EH (cell line): ENCODE measurements at regions not wholly inside any gene's neighbourhood (a gene's known extent, or its start where the extent isn't known, plus 50 kb on each side); places are given as distances from the start of the nearest gene placed in this dataset.

Source experiments
- DNase-seq: peaks from one replicate; pipeline ENCODE4 v3.0.0-alpha.2; 2015; ENCODE audit warnings: low read depth

- DNase-seq = no peak
Measured at GRCh38 chr2:164302786-164303185, 318.5 kb downstream of the GRB14 start.

- no peak for DNase-seq
Measured at GRCh38 chr2:164288235-164288634, 333.0 kb downstream of the GRB14 start.

GRCh38 chr2:164287056-164287455 is 334.2 kb downstream of the GRB14 start:
- DNase-seq = no peak

DNA sequence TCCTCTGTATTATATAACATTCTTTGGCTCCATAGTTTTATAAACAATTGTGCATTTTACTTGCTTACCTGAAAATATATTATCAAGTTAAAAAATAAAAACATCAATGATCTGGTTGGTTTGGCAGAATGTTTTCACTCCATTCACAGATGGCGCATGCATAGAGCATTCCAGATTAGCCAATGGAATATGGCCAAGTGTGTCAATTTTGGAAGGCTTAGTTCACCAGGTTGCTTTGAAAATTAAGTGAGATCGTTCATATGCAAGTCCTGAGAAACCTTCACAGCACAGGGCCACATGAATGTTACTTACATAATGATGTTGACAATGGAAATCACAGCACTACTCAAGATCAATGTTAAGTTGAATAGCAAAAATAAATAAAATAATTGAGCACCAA is 335.7 kb downstream of the GRB14 start:
- no peak for DNase-seq

DNA sequence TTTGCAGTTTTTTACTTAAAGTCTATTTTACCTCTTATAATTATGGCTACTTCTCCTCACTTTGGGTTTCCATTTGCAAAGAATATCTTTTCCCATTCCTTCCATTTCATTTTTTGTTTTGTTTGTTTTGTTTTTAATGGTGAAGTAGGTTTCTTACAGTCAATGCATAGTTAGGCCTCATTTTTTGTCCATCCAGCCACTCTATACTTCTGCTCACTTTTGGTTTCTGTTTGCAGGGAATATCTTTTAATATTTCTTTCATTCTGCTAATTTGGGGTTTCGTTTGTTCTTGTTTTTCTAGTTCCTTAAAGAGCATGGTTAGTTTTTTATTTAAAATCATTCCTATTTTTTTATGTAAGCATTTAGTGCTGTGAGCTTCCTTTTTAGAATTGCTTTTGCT is 339.4 kb downstream of the GRB14 start:
- DNase-seq = no peak

GRCh38 chr2:164275659-164276058 is 345.6 kb downstream of the GRB14 start:
- no peak for DNase-seq

DNA sequence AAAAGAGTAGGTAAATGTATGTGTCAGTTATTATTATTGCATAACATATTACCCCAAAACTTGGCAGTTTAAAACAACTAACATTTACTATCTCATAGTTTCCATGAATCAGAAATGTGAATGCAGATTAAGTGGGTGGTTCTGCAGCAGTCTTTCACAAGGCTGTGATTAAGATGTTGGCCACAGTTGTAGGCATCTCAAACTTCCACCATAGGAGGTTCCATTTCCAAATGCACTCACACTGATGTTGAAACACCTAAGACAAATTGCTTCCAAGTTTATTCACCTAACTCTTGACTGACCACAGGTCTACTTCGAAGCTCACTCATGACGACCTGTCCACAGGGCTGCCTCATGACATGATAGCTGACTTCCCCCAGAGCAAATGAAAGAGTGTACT is 360.8 kb downstream of the GRB14 start:
- peak; percentile 3 for DNase-seq

GRCh38 chr2:164257742-164258141 is 363.5 kb downstream of the GRB14 start:
- no peak for DNase-seq

GRCh38 chr2:164252568-164253287 is 368.6 kb downstream of the GRB14 start:
- no peak for DNase-seq

GRCh38 chr2:164243315-164243714 is 378.0 kb downstream of the GRB14 start:
- no peak for DNase-seq

DNA sequence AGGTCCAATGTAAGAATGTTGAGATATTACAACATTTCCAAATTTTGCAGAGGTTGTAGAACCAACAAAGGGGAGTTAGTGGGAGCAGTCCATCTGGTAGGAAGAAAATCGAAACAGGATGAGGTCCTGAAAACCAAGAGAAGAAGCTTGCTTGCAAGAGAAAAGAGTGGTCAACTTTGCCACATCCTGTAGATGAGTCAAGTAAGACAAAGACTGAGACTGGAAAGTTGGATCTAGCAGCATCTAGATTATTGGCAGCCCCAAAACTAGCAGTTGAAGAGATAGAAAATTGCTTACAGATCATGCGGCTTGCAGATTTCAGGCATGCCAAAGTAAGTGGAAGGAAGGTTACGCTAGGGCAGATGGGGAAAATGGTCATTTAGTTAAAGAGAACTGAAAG is 378.9 kb downstream of the GRB14 start:
- DNase-seq = no peak

DNA sequence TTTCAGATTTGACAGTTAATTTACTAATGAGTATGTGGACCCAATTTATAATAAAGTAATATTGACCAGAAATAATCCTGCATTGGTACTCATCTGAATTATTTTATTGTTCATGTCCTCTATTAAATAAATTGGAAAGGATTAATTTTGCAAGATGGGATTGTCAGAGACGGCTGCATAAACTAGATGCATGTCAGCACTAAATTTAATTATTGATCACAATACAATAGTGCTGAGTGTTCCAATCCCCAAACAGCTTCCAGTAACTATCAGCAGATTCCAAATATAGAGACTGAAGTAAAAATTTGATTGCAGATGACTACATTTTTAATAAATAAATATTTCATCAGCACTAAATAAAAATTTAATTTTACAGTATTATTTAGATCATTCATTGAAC is 387.2 kb downstream of the GRB14 start:
- DNase-seq = no peak

DNA sequence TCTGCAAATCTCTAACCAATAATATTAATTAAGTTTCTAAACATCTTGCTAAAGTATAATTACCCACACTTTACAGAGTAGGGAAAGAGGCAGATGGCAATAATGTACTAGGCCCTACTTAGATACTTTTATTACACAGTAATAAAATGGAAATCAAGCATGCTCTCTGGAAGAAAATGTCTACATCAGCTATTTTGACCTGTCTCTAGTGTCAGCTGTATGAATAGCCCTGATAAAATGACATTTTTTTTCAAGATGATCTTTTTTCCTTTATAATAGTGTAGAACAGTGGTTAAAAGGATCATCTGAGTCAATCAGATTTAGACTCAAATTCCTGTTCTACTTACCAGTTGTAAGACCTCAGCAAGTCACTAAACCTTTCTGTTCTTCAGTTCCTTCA is 397.3 kb downstream of the GRB14 start:
- no peak for DNase-seq

- DNase-seq = no peak
Measured at GRCh38 chr2:164221473-164221872, 399.8 kb downstream of the GRB14 start.

- peak; percentile 10 for DNase-seq
Measured at GRCh38 chr2:164220265-164220664, 401.0 kb downstream of the GRB14 start.

GRCh38 chr2:164213916-164214315 is 407.4 kb downstream of the GRB14 start:
- DNase-seq = no peak

- DNase-seq = peak; percentile 91
Measured at GRCh38 chr2:164205347-164205746, 415.9 kb downstream of the GRB14 start.

GRCh38 chr2:164203131-164203530 is 418.2 kb downstream of the GRB14 start:
- DNase-seq = no peak

- DNase-seq = no peak
Measured at GRCh38 chr2:164198256-164198655, 423.0 kb downstream of the GRB14 start.

DNA sequence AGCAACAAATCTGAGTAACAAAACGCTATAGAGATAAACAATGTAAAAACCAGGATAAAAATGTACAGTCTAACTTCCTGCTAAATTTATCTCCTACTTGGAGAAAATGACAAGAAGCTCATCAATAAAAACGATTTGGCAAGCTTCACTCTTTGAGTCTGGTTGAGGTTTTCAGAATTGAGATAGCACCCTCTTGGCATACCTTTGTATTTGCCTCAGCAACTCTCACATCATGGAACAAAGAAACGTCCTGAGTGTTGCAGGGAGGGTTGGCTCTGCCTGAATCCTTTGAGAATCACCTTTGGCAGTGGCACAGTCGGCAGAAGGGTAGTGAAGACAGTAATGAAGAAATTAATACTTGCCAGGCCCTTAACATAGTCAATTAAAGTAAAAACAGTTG is 430.6 kb downstream of the GRB14 start:
- no peak for DNase-seq

GRCh38 chr2:164189851-164190250 is 431.4 kb downstream of the GRB14 start:
- DNase-seq = no peak

DNA sequence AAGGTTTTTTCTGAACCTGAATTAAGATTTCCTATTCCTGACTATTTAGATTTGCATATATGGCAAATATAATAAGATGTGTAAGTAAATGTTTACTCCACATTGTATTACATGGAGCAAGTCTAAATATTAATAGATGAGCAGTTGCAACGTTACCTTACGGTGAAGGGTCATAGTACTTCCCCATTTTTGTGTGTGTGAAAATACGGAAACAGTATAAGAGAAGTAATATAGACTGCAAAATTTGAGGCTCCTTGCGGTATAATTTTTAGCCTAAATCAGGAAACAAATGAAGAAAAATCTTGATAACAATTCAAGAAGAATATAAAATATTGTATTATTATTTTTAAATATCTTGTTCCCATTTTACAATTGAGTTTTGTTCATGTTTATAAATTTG is 434.2 kb downstream of the GRB14 start:
- DNase-seq = no peak

DNA sequence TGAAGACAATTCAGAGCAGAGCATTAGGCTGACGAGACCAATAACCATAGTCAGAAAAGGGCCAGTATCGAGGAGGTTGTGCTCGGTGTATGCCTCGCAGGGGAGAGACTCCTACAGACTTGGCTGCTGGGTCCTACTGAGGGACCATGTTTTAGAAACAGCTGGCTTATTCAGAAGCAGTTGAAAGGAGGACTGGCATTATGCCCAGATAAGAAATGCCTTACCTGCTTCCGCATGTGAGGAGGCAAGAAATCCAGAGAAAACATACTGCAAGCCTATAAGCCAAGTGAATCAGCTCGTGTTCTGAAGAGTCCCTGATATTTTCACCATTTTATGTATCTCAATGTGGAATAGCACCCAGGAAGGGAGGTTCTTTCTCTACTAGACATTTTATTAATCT is 434.7 kb downstream of the GRB14 start:
- no peak for DNase-seq

- no peak for DNase-seq
Measured at GRCh38 chr2:164182116-164182627, 439.1 kb downstream of the GRB14 start.
